DOHH2 (cell line): ENCODE measurements at regions not wholly inside any gene's neighbourhood (a gene's known extent, or its start where the extent isn't known, plus 50 kb on each side); places are given as distances from the start of the nearest gene placed in this dataset.

Experiments
- CTCF ChIP-seq: fragments of 200-600 bp; sonication (generic); IDR thresholded peaks from one replicate; pipeline ENCODE4 v1.5.1; 2014; ENCODE audit warnings: antibody characterized with exemption, mild to moderate bottlenecking, low read depth, low read length; ENCODE audit not compliant: poor library complexity, severe bottlenecking
- EZH2phosphoT487 ChIP-seq: fragments of 200-600 bp; sonication (generic); IDR thresholded peaks from 2 replicates; pipeline ENCODE4 v1.6.1; 2017; ENCODE audit warnings: borderline replicate concordance, mild to moderate bottlenecking, antibody characterized with exemption, low read length, moderate library complexity, mixed read lengths

GRCh38 chr6:9346923-9347322, 911.6 kb upstream of the SLC35B3 start:
- TF ChIP-seq CTCF (no peak), EZH2phosphoT487 (no peak)
